ENCODE measurements at regions not wholly inside any gene's neighbourhood (a gene's known extent, or its start where the extent isn't known, plus 50 kb on each side); places are given as distances from the start of the nearest gene placed in this dataset.

DNA sequence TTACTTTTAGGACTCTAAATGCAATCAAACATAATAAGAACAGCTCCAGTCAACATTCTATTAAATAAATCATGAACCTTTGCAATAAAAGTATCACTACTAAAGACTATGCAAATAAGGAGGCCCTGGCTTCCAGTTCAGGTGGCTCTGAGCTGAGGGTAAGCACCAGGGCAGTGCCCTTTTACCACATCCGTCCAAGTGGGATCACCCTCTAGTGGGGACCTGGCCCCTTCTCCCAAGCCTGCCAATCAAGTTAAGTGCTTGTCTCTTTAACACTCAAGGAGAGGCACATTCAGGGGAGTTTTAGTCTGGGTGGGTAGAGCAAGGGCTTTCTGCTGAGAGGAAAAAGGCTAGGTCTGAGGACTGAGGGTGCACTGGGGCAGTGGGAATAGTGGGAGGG is 161.4 kb downstream of the TMEM200A start:
- CTCF ChIA-PET = no interaction called here
- intact Hi-C loops (cut with micrococcal nuclease; ENCODE audit: unreplicated experiment) (no loop called here), in situ Hi-C loops (cut with HindIII; ENCODE audit: low pct_unique_long_range_greater_than_20kb, low sequenced_read_pairs) (no loop called here)
- Histone ChIP-seq H3K27ac (ENCODE audit: low read length) (no peak overlapping the region), H3K27me3 (ENCODE audit: control insufficient read depth, insufficient read depth, low read length) (no peaks in the 10 kb centered on the region), H3K4me1 (ENCODE audit: control insufficient read depth, insufficient read depth, low read length) (no peaks in the 10 kb centered on the region), H3K36me3 (ENCODE audit: control insufficient read depth, insufficient read depth, low read length) (no peaks in the 10 kb centered on the region), H3K4me3 (ENCODE audit: low read depth in 2 of 2, low read length in 2 of 2) (no peak overlapping the region), H3K9me3 (ENCODE audit: control insufficient read depth, insufficient read depth, low read depth, low read length) (no peaks in the 10 kb centered on the region)
- no peak for TF ChIP-seq POLR2AphosphoS5 (IDR thresholded peaks at IDR 0.05; ENCODE audit: low read depth, low read length)
- TF ChIP-seq, protein P1, sequence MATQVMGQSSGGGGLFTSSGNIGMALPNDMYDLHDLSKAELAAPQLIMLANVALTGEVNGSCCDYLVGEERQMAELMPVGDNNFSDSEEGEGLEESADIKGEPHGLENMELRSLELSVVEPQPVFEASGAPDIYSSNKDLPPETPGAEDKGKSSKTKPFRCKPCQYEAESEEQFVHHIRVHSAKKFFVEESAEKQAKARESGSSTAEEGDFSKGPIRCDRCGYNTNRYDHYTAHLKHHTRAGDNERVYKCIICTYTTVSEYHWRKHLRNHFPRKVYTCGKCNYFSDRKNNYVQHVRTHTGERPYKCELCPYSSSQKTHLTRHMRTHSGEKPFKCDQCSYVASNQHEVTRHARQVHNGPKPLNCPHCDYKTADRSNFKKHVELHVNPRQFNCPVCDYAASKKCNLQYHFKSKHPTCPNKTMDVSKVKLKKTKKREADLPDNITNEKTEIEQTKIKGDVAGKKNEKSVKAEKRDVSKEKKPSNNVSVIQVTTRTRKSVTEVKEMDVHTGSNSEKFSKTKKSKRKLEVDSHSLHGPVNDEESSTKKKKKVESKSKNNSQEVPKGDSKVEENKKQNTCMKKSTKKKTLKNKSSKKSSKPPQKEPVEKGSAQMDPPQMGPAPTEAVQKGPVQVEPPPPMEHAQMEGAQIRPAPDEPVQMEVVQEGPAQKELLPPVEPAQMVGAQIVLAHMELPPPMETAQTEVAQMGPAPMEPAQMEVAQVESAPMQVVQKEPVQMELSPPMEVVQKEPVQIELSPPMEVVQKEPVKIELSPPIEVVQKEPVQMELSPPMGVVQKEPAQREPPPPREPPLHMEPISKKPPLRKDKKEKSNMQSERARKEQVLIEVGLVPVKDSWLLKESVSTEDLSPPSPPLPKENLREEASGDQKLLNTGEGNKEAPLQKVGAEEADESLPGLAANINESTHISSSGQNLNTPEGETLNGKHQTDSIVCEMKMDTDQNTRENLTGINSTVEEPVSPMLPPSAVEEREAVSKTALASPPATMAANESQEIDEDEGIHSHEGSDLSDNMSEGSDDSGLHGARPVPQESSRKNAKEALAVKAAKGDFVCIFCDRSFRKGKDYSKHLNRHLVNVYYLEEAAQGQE (IDR thresholded peaks at IDR 0.05; ENCODE audit: insufficient read depth in 1 of 2, low read depth in 2 of 2, low read length in 1 of 2) = no peak
- no peak for TF ChIP-seq SIN3A (IDR thresholded peaks at IDR 0.05; ENCODE audit: borderline replicate concordance, insufficient read depth, low read depth, low read length)
- TF ChIP-seq TCF7L2 (IDR thresholded peaks at IDR 0.05; ENCODE audit: low read depth, low read length) = no peak
- TF ChIP-seq CTCF (IDR thresholded peaks at IDR 0.05) = no peak
- DNase-seq (ENCODE audit: low read depth, low spot score) = no peak
- no peak for ATAC-seq
- POLR2A ChIA-PET = no interaction called here
- BruUV-seq (replicated peaks) = no TSS peak

DNA sequence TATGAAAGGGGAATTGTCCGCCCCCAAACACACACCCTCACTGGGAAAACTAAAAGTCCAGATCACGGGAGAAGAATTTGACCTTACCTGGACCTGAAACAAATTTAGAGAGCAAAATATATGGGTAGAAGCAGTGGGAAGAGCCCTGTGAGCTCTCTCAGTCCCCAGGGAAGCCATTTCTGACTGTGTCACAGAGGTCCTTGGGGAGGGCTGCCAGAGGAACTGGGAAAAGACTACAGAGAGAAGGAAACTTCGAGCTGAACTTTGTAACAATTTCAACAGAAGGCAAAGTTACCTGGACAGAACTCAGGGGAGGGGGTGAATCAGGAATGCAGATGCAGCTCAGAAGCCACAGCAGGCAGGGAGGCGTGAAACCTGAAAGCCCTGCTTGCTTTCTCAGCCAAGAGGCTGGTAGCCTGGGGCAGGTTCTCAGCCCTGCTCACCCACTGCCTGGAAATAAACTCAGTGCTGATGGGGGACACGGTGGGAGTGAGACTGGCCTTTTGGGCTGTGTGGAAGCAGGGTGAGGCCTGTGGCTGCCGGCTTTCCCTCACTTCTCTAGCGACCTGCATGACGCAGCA is 163.8 kb downstream of the TMEM200A start:
- intact Hi-C loops (cut with micrococcal nuclease; ENCODE audit: unreplicated experiment) = no loop called here
- Histone ChIP-seq H3K27me3 (ENCODE audit: control insufficient read depth, insufficient read depth, low read length) (no peaks in the 10 kb centered on the region), H3K9me3 (ENCODE audit: control insufficient read depth, insufficient read depth, low read depth, low read length) (no peaks in the 10 kb centered on the region), H3K27ac (ENCODE audit: low read length) (no peak overlapping the region), H3K36me3 (ENCODE audit: control insufficient read depth, insufficient read depth, low read length) (no peaks in the 10 kb centered on the region), H3K4me3 (ENCODE audit: low read depth in 2 of 2, low read length in 2 of 2) (no peak overlapping the region), H3K4me1 (ENCODE audit: control insufficient read depth, insufficient read depth, low read length) (no peaks in the 10 kb centered on the region)
- DNase-seq (ENCODE audit: low read depth, low spot score) = no peak
- no peak for ATAC-seq
- TF ChIP-seq POLR2AphosphoS5 (IDR thresholded peaks at IDR 0.05; ENCODE audit: low read depth, low read length) (no peak), SIN3A (IDR thresholded peaks at IDR 0.05; ENCODE audit: borderline replicate concordance, insufficient read depth, low read depth, low read length) (no peak), TCF7L2 (IDR thresholded peaks at IDR 0.05; ENCODE audit: low read depth, low read length) (no peak), CTCF (IDR thresholded peaks at IDR 0.05) (no peak)
- TF ChIP-seq, protein P1 (IDR thresholded peaks at IDR 0.05; ENCODE audit: insufficient read depth in 1 of 2, low read depth in 2 of 2, low read length in 1 of 2) = no peak
- no TSS peak for BruUV-seq (replicated peaks)
- POLR2A ChIA-PET = no interaction called here
- CTCF ChIA-PET = no interaction called here
- in situ Hi-C loops (cut with HindIII; ENCODE audit: low pct_unique_long_range_greater_than_20kb, low sequenced_read_pairs) = no loop called here
